ENCODE measurements at regions not wholly inside any gene's neighbourhood (a gene's known extent, or its start where the extent isn't known, plus 50 kb on each side); places are given as distances from the start of the nearest gene placed in this dataset.
A peak's percentile ranks its signal among the peaks of the same experiment; 100 is the strongest.

- CTCF ChIA-PET, result interaction anchor here (1.8 kb wide), 2 partner anchors 84 to 247 kb away, joined by 5 read pairs; partner anchors contain the start of gene TNFAIP3
- FAIRE-seq (no peak), ATAC-seq (no peak)
Measured at GRCh38 chr6:137951064-137951597, 84.1 kb downstream of the TNFAIP3 start.

GRCh38 chr6:137952247-137952646 lies 85.2 kb downstream of the TNFAIP3 start:
- Histone ChIP-seq H3K9me3 (no peaks in the 10 kb centered on the region), H3K4me1 (no peaks in the 10 kb centered on the region), H3K27ac (no peak overlapping the region), H3K4me3 (no peak overlapping the region), H3K4me2 (no peak overlapping the region)
- no peak for ATAC-seq
- DNase-seq (ENCODE audit: low read depth in 1 of 2, low spot score in 1 of 2), result no peak
- FAIRE-seq, result no peak
- ChIA-PET POLR2A (no interaction called here), CTCF (interaction anchor here (1.8 to 2.3 kb wide), 3 partner anchors 8 to 248 kb away, joined by 5 to 7 read pairs (median 5); partner anchors contain the start of gene TNFAIP3)
- 41% methylated on average over 2 of the region's 2 CpGs for WGBS (ENCODE audit: missing lambda C conversion rate)
- TF ChIP-seq JUN (IDR thresholded peaks at IDR 0.05), result no peak
- no peak for TF ChIP-seq ZNF302 (CRISPR knock-in tag; IDR thresholded peaks at IDR 0.05)
- no peak for TF ChIP-seq RNF2 (IDR thresholded peaks at IDR 0.05; ENCODE audit: borderline replicate concordance, low read depth)
- no peak for TF ChIP-seq CBX2 (IDR thresholded peaks at IDR 0.05; ENCODE audit: borderline replicate concordance, low read depth)
- TF ChIP-seq MAFK (IDR thresholded peaks at IDR 0.05; ENCODE audit: partially characterized antibody), result peak; percentile 41
- TF ChIP-seq FOSB (CRISPR knock-in tag; IDR thresholded peaks at IDR 0.05), result no peak
- no peak for TF ChIP-seq MAX (IDR thresholded peaks at IDR 0.05)
- TF ChIP-seq RFX5 (IDR thresholded peaks at IDR 0.05), result no peak

More at GRCh38 chr6:137951064-137951597, 84.1 kb downstream of the TNFAIP3 start:
- no peaks in the 10 kb centered on the region for H3K4me1 ChIP-seq
- H3K4me3 ChIP-seq, result no peak overlapping the region
- 59% methylated on average over 2 of the region's 3 CpGs for WGBS (ENCODE audit: missing lambda C conversion rate)
- H3K9me3 ChIP-seq, result no peaks in the 10 kb centered on the region
- no peak for TF ChIP-seq CEBPB (IDR thresholded peaks at IDR 0.05)
- DNase-seq (ENCODE audit: low read depth in 1 of 2, low spot score in 1 of 2), result no peak
- H3K4me2 ChIP-seq, result no peak overlapping the region
- POLR2A ChIA-PET, result no interaction called here
- no peak overlapping the region for H3K27ac ChIP-seq

GRCh38 chr6:137953761-137954160 lies 86.7 kb downstream of the TNFAIP3 start:
- DNase-seq (ENCODE audit: low read depth in 1 of 2, low spot score in 1 of 2) (no peak), ATAC-seq (no peak), FAIRE-seq (no peak)
- Histone ChIP-seq H3K9me3 (no peaks in the 10 kb centered on the region), H3K4me1 (no peaks in the 10 kb centered on the region), H3K4me2 (no peak overlapping the region), H3K27ac (no peak overlapping the region), H3K4me3 (no peak overlapping the region)
- ChIA-PET POLR2A (no interaction called here), CTCF (interaction anchor here (0.5 to 2.3 kb wide), 2 partner anchors 9 kb away, joined by 3 to 7 read pairs; no protein-coding TSS in a partner anchor)
- 0% methylated on average over 1 of the region's 1 CpG for WGBS (ENCODE audit: missing lambda C conversion rate)
- TF ChIP-seq MYC (IDR thresholded peaks at IDR 0.05; ENCODE audit: borderline replicate concordance, low read length), result no peak
- TF ChIP-seq FOXS1 (CRISPR knock-in tag; IDR thresholded peaks at IDR 0.05), result no peak
- no peak for TF ChIP-seq JUNB (IDR thresholded peaks at IDR 0.05)
- TF ChIP-seq HOXB5 (CRISPR knock-in tag; IDR thresholded peaks at IDR 0.05), result no peak
- no peak for TF ChIP-seq EP300 (IDR thresholded peaks at IDR 0.05)
- TF ChIP-seq SMC3 (IDR thresholded peaks at IDR 0.05), result no peak
- no peak for TF ChIP-seq NFE2L2 (conservative IDR thresholded peaks at IDR 0.05; ENCODE audit: low read length)

- POLR2A ChIA-PET, result no interaction called here
- CTCF ChIA-PET, result interaction anchor here (2.3 kb wide), 1 partner anchor 10 kb away, joined by 7 read pairs; no protein-coding TSS in a partner anchor
- DNase-seq (ENCODE audit: low read depth in 1 of 2, low spot score in 1 of 2), result no peak
- 47% methylated on average over 2 of the region's 2 CpGs for WGBS (ENCODE audit: missing lambda C conversion rate)
- Histone ChIP-seq H3K9me3 (no peaks in the 10 kb centered on the region), H3K4me1 (no peaks in the 10 kb centered on the region), H3K4me3 (no peak overlapping the region), H3K4me2 (no peak overlapping the region), H3K27ac (no peak overlapping the region)
- ATAC-seq, result no peak
- no peak for FAIRE-seq
- TF ChIP-seq NR3C1 (IDR thresholded peaks at IDR 0.05) (no peak), ZFP36 (IDR thresholded peaks at IDR 0.05; ENCODE audit: borderline replicate concordance, partially characterized antibody) (no peak), HOXB13 (CRISPR knock-in tag; IDR thresholded peaks at IDR 0.05; ENCODE audit: low read depth) (no peak), MAX (IDR thresholded peaks at IDR 0.05) (no peak), SMC3 (IDR thresholded peaks at IDR 0.05) (no peak), CBX8 (IDR thresholded peaks at IDR 0.05) (no peak), ZSCAN20 (CRISPR knock-in tag; IDR thresholded peaks at IDR 0.05) (no peak), BHLHE40 (IDR thresholded peaks at IDR 0.05; ENCODE audit: low read depth, low read length) (no peak), MAZ (IDR thresholded peaks at IDR 0.05; ENCODE audit: borderline replicate concordance, low read depth, low read length) (no peak)
Measured at GRCh38 chr6:137954253-137954652, 87.2 kb downstream of the TNFAIP3 start.
